EL (cell line): ENCODE measurements at regions not wholly inside any gene's neighbourhood (a gene's known extent, or its start where the extent isn't known, plus 50 kb on each side); places are given as distances from the start of the nearest gene placed in this dataset.
"Not testable (repeated sequence)": the region's sequence is repeated elsewhere in the genome, so short reads cannot be mapped to it uniquely, and the experiment has no call there.

Experiments
- DNase-seq: peaks from one replicate; pipeline ENCODE4 v3.0.0-alpha.2; 2016

DNA sequence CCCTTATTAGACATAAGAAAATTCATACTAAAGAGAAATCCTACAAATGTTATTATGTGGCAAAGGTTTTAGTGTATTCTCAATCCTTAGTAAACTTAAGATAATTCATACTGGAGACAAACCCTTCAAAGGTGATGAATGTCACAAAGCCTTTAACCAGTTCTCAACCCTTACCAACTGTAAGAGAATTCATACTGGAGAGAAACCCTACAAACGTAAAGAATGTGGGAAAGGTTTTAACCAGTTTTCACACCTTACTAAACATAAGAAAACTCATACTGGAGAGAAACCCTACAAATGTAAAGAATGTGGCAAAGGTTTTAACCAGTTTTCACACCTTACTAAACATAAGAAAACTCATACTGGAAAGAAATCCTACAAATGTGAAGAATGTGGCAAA, 93.2 kb downstream of the ZNF680 start:
- no peak for DNase-seq

- DNase-seq: no peak
Observed at GRCh38 chr7:64465551-64465950, 97.3 kb downstream of the ZNF680 start.

GRCh38 chr7:64463636-64464375, 99.1 kb downstream of the ZNF680 start:
- DNase-seq: peak; percentile 81

DNA sequence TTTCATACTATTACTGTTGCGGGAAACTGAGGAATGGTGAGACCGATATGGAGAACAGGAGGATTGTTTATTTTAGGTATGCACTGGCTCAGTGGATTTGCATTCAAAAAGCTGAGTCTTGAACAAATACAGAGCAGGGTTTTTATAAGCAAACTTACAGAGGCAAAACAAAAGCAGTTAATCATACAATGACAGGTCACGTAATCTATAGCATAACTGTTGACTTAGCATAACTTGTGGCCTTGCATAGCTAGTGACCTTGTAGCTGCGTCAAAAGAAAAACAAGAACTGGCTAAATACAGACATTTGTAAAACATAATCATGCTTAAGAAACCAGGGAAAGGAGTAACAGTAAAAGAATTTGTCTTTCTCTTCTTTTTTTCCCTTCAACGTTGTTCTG, 103.0 kb downstream of the ZNF680 start:
- not testable (repeated sequence) for DNase-seq

GRCh38 chr7:64433590-64433989, 119.8 kb downstream of the ZNF736 start:
- DNase-seq: no peak

DNA sequence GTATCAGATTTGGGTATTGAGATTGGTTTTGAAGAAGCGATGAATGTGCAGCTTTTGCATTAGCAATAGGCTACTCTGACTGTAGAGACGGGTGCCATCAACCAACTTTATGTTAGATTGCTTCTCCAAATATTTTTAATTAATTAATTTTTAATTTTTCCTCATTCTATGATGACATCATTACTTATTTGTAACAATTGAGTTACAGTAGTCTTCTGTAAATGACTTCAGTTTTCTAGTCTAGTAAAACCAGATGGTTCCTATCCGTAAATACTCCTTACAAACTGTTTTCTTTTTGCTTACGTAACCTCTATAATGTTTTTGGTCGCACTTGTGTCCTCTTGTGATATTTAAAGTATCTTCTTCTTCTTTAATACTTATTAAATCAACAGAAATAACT, 118.1 kb downstream of the ZNF736 start:
- no peak for DNase-seq

DNA sequence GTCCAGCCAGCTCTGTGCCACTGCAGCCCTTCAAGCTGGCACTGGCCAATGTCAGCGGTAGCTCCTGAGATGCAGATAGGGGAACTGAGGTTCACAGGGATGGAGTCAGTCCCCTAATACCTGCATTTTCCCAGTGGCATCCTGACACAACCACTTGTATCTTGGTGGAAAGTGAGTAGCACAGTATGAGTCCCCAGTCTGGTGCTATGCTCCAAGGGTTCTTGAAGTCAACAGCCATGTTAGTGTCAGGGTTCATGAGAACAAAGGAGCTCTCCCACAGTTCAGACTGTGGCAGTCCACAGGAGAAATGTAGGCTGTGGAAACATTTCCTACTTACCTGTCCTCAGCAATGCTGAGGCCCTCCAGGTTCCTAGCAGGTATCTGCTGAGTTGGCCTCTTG, 115.5 kb downstream of the ZNF736 start:
- no peak for DNase-seq

GRCh38 chr7:64425436-64425835, 111.7 kb downstream of the ZNF736 start:
- not testable (repeated sequence) for DNase-seq

GRCh38 chr7:64407148-64407547, 93.4 kb downstream of the ZNF736 start:
- DNase-seq: no peak
